ENCODE measurements at regions not wholly inside any gene's neighbourhood (a gene's known extent, or its start where the extent isn't known, plus 50 kb on each side); places are given as distances from the start of the nearest gene placed in this dataset.

DNA sequence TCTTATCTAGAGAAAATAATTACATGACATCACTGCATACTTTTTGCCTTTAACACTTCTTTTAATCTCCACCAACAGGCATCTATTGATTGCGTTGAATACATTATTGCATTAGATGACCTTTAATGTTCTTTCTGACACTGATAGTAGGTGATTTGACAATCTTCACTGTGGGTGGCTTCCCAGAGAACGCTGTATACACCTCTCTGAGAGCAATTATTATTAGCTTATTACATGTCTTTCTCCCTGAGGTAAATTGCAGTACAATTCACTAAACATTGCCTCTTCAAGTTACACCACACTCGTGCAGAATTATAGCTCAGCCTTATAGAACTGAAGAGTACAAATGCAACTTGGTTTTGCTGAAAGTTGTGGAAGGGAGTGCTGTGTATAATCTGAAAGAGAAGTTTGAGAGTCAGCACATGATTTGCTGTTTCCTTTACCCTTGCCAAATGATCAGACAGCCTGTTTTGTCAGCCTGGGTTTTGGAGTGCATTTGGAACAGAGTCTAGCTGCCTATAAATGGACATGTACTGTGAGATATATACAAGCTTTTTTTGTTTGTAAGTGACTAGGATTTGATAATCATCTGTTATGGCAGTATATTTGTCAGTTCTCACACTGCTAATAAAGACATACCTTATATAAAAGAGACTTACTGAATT is 369.2 kb downstream of the CCER1 start:
- no peaks in the 10 kb centered on the region for H3K36me3 Mint-ChIP-seq (ENCODE audit: low read depth)
- H3K9me3 Mint-ChIP-seq, result peaks cover 4% of the 10 kb centered on the region
- no peak for DNase-seq
- no peaks in the 10 kb centered on the region for H3K27me3 Mint-ChIP-seq
- no peaks in the 10 kb centered on the region for H3K4me1 Mint-ChIP-seq
- intact Hi-C loops (cut with micrococcal nuclease), result no loop called here
- H3K27ac Mint-ChIP-seq, result no peak overlapping the region
- ChIA-PET CTCF (no interaction called here), POLR2A (no interaction called here)
- ATAC-seq (ENCODE audit: low read depth), result no peak
- H3K4me3 Mint-ChIP-seq, result no peak overlapping the region
- TF ChIP-seq, protein P1, sequence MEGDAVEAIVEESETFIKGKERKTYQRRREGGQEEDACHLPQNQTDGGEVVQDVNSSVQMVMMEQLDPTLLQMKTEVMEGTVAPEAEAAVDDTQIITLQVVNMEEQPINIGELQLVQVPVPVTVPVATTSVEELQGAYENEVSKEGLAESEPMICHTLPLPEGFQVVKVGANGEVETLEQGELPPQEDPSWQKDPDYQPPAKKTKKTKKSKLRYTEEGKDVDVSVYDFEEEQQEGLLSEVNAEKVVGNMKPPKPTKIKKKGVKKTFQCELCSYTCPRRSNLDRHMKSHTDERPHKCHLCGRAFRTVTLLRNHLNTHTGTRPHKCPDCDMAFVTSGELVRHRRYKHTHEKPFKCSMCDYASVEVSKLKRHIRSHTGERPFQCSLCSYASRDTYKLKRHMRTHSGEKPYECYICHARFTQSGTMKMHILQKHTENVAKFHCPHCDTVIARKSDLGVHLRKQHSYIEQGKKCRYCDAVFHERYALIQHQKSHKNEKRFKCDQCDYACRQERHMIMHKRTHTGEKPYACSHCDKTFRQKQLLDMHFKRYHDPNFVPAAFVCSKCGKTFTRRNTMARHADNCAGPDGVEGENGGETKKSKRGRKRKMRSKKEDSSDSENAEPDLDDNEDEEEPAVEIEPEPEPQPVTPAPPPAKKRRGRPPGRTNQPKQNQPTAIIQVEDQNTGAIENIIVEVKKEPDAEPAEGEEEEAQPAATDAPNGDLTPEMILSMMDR (IDR thresholded peaks at IDR 0.05), result no peak

GRCh38 chr12:90576707-90577106 is 378.3 kb downstream of the CCER1 start:
- Mint-ChIP-seq H3K36me3 (ENCODE audit: low read depth) (no peaks in the 10 kb centered on the region), H3K4me3 (no peak overlapping the region), H3K4me1 (no peaks in the 10 kb centered on the region), H3K27ac (no peak overlapping the region), H3K27me3 (no peaks in the 10 kb centered on the region), H3K9me3 (peaks cover 5% of the 10 kb centered on the region)
- ChIA-PET POLR2A (no interaction called here), CTCF (no interaction called here)
- TF ChIP-seq, protein P1 (IDR thresholded peaks at IDR 0.05), result no peak
- intact Hi-C loops (cut with micrococcal nuclease), result no loop called here
- DNase-seq (no peak), ATAC-seq (ENCODE audit: low read depth) (no peak)

DNA sequence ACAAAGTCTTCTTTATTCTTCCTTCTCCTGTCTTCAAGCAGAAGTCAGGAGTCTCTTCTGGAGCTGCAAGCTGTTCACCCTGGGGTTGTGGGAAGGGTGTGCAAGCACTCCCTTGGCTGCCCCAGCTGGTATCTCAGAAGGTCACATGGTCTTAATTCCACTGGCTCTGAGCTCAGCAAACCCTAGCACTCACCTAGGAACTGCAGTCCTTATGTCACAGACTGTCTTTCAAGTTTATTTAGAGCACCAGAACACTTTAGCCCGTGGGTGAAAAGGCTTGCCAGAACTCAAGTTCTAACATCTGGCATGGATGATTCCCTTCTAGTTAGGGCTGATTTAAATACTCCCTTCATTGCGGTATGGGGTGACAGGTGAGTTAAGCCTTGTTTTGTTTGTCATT is 379.0 kb downstream of the CCER1 start:
- Mint-ChIP-seq H3K4me3 (no peak overlapping the region), H3K27me3 (no peaks in the 10 kb centered on the region), H3K4me1 (no peaks in the 10 kb centered on the region), H3K36me3 (ENCODE audit: low read depth) (no peaks in the 10 kb centered on the region), H3K27ac (no peak overlapping the region), H3K9me3 (peaks cover 5% of the 10 kb centered on the region)
- TF ChIP-seq, protein P1 (IDR thresholded peaks at IDR 0.05), result no peak
- DNase-seq (no peak), ATAC-seq (ENCODE audit: low read depth) (no peak)
- CTCF ChIA-PET, result no interaction called here
- POLR2A ChIA-PET, result no interaction called here
- intact Hi-C loops (cut with micrococcal nuclease), result no loop called here

- Mint-ChIP-seq H3K4me3 (no peak overlapping the region), H3K27me3 (no peaks in the 10 kb centered on the region), H3K36me3 (ENCODE audit: low read depth) (no peaks in the 10 kb centered on the region), H3K27ac (no peak overlapping the region), H3K4me1 (no peaks in the 10 kb centered on the region), H3K9me3 (peaks cover 5% of the 10 kb centered on the region)
- no peak for DNase-seq
- ChIA-PET CTCF (no interaction called here), POLR2A (no interaction called here)
- ATAC-seq (ENCODE audit: low read depth), result no peak
- TF ChIP-seq, protein P1 (IDR thresholded peaks at IDR 0.05), result no peak
- intact Hi-C loops (cut with micrococcal nuclease), result no loop called here
These were observed 380.3 kb downstream of the CCER1 start for GRCh38 chr12:90574676-90575075.

DNA sequence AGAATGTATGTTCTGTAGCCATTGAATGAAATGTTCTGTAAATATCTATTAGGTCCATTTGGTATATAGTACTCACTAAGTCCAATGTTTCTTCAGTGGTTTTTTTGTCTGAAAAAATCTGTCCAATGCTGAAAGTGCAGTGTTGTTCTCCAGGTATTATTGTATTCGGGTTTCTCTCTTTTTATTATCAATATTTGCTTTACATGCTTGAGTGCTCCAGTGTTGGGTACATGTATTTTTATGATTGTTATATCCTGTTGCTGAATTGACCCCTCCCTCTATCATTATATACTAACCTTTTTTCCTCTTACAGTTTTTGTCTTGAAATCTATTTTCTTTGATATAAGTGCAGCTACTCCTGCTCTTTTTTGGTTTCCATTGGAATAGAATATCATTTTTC is 382.2 kb downstream of the CCER1 start:
- POLR2A ChIA-PET, result no interaction called here

More for the DNA sequence above, 382.2 kb downstream of the CCER1 start:
- TF ChIP-seq, protein P1 (IDR thresholded peaks at IDR 0.05), result no peak
- no peaks in the 10 kb centered on the region for H3K36me3 Mint-ChIP-seq (ENCODE audit: low read depth)
- H3K4me3 Mint-ChIP-seq, result no peak overlapping the region
- ATAC-seq (ENCODE audit: low read depth) (no peak), DNase-seq (no peak)
- intact Hi-C loops (cut with micrococcal nuclease), result no loop called here
- CTCF ChIA-PET, result no interaction called here
- H3K27me3 Mint-ChIP-seq, result no peaks in the 10 kb centered on the region
- no peak overlapping the region for H3K27ac Mint-ChIP-seq
- H3K9me3 Mint-ChIP-seq, result no peaks in the 10 kb centered on the region
- no peaks in the 10 kb centered on the region for H3K4me1 Mint-ChIP-seq

Data from activated B cell treated with CpG ODN at 0.5 μM for 24 hours (primary cell).